ENCODE measurements at regions not wholly inside any gene's neighbourhood (a gene's known extent, or its start where the extent isn't known, plus 50 kb on each side); places are given as distances from the start of the nearest gene placed in this dataset.
A peak's percentile ranks its signal among the peaks of the same experiment; 100 is the strongest.

DNA sequence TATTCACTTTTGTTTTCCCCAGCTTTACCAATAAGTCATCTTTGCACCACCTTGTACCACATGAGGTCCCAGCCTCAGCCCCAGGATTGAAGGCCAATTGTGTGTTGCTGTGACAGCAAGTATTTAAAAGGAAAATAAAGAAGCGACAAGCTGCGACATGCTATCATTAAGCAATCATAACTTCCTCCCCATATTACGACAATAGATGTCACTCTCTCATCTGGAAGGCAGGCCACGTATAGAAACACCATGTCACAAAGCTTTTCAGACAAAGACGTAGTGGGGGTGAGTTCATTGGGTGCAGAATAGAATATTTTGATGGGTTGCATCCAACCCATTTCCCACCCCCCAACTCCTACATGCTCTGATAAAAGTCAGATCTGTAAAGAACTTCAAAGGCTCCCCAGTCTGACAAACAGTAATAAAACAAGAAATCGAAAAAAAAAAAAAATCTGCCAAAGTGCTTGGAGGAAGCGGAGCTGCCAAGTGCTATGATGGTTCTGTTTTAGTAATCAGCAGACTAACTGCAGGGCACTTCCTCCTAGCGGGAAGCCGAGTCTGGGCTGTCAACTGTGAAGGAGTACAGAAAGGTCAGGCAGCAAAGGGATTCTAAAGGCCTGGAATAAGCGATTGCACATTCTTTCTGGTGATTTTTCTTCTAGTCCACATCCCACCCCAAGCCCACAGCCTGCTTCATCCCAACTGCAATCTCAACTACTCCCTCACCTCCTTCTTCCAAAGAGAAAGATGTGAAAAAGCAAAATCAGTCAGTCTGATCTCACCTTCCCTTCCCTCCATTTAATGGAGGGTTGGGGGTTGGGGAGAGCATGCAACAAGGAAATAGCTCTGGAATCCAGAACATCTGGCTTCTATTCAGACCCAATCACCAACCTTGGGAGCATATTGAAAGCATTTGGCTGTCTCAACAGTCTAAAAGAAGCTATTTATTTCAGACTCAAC, 131.4 kb upstream of the UBASH3B start:
- no peak for DNase-seq (ENCODE audit: low read depth)

DNA sequence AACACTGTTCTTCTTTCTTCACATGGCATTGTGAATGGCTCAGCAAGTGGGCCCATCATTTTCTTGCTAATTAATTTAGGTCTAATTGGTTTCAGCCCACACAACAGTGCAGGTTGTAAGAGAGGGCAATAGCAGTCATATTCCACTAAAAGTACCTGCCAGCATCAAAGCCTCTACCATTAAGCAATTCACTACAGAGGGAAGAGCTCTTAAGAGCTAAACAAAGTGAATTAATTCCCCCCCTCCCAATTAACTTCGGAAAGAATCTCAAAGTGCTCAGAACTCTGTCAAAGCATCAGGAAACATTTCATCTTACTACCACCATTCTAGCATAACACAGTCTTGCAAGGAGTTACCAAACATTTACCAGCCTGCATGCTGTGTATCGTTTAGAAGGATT, 133.9 kb upstream of the UBASH3B start:
- DNase-seq (ENCODE audit: low read depth) = no peak

DNA sequence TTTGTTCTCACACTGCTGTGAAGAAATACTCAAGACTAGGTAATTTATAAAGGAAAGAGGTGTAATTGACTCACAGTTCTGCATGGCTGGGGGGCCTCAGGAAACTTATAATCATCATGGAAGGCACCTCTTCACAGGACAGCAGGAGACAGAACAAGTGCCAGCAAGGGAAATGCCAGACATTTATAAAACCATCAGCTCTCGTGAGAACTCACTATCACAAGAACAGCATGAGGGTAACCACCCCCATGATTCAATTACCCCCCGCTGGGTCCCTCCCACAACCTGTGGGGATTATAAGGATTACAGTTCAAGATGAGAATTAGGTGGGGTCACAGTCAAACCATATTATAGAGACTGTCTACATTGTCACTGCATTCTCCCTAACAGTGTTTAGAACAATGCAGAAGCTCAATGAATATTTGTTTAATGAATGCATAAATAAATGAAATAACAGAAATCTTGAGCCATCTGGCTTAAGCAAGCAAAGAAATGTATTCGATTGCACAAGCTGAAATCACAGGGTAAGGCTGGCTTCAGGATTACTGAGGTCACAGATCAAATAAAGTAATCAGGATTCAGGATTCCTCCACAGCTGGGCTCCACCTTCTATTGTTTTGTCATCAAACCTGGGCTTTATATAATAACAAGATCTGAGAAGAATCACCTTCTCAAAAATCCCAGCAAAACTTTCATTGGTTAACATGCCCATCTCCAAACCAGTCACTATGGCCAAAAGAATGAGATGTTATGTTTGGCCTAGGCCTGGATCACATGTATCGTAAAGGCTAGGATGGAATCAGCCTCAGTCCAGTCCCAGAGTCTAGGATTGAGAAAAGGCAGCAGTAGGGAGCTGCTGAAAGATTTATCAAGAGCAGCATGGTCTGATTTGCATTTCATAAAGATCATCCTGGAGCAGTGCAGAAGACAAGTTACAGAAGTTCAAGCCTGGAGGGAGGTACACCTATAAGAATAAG, 137.8 kb upstream of the UBASH3B start:
- no peak for DNase-seq (ENCODE audit: low read depth)

DNA sequence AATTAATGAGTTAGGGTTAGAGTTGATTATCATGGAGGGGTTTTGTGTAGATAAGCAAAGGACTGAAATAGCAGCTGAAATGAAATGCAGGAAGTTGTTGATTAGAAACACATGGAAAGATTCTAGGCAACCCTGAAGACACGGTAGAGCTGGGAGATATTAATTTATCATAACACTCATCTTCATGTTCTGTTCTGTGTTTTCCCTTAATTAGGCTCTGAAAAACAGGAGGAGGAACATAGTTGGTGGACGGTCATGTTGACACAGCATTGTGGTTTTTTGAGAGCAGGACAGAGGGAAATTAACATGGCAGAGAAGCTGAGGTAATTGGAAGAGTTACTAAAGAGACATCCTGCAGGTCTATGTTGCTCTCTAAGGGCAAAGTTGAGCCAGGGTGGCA, 138.8 kb upstream of the UBASH3B start:
- DNase-seq (ENCODE audit: low read depth) = no peak

DNA sequence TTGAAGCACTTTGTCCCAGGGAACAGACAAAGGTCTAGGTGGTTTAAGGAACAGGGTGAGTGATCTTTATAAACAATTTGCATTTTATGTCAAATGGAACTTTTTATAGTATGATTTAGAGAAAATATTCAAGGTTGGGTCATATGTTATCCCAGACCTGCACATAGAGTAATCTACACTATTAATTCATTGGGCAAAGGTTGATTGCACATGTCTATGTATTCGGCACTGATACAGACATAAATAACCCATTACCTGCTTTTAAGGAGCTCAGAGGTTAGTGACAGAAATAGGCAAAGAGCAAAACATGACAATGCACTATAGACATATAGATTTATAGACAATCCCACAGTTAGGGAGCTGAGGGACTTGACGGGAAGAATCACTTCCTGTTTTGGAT, 141.5 kb upstream of the UBASH3B start:
- no peak for DNase-seq (ENCODE audit: low read depth)

DNA sequence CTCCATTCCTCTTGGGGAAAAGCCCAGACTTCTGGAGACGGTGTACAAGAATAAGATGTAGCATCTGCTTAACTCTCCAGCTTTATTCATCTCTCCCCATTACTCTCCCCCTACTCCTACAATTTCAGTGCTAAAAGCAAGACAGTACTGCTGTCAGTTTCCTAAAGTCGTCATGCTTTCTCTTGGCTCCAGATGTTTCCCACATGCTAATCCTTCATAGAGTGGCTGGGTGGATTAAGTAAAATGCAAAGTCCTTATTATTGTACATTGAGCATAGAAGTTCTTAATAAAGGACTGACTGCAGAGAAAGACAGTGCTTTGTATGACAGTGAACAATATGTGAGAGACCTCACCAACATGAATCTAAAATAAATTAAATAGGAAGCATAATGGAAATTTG, 142.2 kb upstream of the UBASH3B start:
- DNase-seq (ENCODE audit: low read depth) = no peak

DNA sequence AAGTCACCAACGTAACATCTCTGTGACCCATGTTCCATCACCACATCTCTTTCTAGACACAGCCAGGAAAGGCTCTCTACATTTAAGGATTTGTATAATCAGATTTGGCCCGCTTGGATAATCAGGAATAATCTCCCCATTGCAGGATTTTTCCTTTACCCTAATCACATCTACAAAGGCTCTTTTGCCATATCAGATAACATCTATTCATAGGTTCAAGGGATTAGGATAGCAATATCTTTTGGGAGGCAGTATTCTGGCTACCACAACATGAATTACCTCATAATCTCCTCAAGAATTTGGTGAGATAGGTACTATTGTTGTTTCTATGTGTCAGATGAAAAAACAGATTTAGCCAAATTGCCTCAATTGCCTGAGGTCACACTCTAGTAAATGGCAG, 142.8 kb upstream of the UBASH3B start:
- DNase-seq (ENCODE audit: low read depth) = no peak

DNA sequence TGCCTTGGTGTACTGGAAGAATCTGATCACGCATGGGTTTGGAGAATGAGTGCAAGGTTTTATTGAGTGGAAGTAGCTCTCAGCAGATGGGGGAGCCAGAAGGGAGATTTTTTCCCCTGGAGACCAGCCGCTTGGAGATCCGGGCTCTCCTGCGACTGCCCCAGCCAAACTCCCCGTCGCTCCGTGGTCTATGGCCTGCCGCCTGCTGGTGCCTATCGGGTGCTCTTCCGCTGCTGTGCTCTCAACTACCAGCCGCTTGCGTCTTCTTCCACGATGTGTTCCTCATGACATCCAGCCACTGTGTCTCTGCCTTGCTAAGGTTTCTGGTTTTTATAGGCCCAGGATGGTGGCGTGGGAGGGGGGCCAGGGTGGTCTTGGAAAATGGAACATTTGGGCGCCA, 145.6 kb upstream of the UBASH3B start:
- no peak for DNase-seq (ENCODE audit: low read depth)

DNA sequence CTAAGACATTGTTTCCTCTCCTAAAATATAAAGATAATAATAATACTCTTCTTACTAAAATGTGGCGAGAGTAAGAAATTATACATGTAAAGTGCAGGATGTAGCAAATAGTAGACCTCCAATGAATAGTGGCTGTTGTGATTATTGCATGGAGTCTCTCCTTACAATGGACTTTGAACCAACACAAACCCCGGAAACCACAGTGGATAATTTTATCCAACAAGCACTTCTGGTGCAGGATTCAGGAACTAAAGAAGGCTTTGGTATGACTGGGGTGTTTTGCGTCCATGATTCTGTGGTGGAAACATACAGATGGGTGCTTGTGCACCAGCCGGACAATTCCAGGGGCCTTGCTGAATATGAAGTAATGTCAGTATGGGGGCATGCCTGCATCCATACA, 146.4 kb upstream of the UBASH3B start:
- no peak for DNase-seq (ENCODE audit: low read depth)

DNA sequence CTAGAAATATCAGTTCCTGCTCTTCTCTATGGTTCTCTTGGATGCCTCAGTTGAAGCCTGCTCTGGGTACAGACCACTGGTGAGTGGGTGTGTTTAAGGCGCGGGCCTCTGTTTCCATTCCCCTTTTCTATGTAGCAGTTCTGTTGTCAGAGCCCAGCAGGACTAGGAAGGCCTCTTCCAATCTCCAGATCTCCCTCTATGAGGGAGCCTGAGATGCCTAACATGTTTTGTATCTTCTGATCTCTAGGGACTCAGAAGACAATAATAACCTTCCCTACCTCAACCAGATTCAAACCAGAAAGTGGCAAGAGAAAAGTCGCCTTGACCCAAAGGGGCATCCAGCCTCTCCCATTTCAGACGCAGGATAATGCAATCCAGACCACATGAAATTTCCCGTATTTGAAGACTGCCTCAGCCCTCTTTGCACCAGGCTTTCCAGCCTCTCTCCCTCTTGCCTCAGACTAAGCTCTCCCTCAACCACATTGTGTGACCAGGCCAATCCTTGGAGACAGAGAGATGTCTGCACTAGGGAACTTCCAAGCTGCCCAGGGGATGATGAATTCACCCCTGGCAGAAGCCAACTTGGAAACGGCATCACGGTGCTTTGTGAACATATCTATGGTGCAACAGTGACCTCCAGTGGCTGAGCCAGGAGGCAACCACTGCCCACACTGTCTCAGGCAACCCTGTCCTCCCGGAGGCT, 150.1 kb upstream of the UBASH3B start:
- peak; percentile 23 for DNase-seq (ENCODE audit: low read depth)

DNA sequence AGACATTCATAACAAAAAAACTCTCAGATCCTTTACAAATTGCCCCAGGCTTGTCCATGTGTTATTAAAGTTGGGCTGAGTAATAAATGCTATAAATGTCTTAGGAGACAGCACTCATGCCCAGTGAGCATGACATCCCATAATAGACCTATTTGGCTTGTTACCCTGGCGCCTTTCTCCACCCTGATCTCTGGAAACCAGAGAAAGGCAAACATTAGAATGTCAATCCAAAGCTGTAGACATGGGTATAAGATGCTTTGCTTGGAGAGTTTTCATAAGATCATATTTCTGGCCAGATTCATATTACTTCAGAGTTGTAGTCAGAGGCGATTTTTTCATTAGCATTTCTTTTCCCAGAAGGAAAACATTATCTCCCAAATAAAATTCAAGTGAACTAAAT, 161.3 kb upstream of the UBASH3B start:
- DNase-seq (ENCODE audit: low read depth) = no peak

DNA sequence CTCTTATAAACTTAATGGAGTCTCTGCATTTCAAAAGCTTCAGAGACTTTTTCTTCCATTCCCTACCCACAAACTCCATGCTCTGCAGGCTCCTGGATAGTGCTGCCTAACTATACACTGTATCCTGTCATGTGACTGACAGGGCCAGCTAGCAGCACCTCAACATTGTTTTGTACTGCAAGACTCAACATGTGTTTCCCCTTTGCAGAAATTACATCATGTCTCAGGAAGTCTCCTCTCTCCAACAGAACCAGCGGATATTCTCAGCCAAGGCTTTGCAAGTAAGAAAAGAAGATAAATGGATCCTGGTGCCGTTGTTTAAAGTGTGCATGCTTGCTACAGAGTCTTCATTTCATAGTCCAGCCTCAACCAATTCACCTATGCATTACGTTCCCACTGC, 164.0 kb upstream of the UBASH3B start:
- no peak for DNase-seq (ENCODE audit: low read depth)

DNA sequence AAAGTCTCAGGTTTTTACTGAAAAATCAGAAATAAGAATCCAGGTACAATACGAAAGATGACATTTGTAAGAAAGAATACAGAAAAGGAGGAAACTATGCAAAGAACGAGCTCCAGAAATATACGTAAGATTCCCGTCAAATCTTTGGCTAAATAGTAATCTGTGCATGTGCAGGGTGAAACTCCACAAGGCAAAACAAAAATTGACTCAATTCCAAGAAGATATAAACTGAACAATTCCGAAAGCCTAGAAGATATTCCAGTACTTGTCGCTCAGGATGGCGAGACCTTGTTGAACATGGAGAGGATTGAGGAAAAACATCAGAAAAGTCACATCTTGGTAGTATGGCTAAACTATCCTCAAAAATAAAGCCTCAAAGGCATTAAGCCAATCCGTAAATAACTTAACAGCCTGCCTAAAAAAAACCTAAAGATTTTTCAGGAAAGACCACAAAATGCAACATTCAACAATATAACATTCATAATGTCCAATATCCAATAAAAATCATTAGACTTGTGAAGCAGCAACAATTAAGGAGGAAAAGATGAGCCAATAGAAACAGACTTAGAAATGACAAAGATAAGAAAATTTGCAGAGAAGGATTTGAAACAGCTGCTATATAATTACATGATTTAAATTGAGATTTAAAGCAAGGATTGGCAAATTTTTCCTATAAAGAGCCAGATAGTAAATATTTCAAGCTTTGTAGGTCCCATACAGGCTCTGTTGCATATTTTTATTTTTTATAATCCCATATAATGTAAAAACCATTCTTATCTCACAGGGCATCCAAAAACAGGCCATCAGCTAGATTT, 166.4 kb upstream of the UBASH3B start:
- DNase-seq (ENCODE audit: low read depth) = no peak

DNA sequence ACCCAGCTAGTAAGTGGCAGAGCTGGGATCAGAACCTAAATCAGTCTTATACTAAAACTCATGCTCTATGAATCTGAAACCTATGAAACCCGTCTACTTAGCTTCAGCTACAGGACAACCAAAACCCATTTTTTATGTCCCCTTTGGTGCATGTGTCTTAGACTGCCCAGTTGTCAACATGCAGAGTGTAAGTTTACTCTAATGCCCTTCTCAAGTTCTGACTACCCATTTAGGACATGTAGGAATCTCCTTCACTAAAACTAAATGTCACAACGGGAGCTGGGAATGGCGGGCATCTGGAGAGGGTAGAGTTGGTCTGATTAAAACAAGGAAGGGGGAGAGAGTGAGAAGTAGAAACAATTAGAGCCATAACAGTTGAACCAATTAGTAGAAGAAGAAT, 167.9 kb upstream of the UBASH3B start:
- DNase-seq (ENCODE audit: low read depth) = no peak

DNA sequence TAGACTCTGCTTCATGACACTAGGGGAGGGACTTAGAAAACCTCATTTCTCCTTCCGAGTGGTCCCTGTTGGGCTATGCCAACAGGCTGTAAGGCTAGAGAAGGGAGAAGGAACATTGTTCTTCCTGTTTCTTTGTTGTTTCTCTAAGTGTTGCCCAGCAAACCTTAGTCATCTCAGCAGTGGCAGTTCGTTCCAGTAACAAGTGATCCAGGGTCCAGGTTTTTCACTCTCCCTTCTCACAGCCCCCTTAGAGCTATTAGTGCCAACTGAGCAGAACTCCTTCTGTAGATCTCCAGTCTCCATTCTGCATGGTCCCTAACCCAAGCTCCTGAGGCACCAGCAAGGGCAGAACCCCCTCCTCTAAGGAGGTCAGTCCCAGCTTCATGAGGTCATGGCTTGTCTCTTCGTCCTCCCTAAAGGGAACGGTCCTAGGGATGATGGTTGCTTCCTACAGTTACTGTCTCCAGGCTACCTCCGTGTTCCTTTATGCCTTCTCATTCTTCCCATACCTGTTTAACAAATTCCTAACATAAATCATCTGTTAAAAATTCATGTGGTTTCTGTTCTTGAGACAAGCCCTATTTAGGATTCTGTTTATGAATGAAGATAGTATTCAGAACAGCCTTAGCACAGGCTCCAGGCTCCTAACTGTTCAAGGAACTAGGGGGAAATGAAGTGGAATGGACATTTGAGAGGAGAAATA, 168.6 kb upstream of the UBASH3B start:
- no peak for DNase-seq (ENCODE audit: low read depth)

DNA sequence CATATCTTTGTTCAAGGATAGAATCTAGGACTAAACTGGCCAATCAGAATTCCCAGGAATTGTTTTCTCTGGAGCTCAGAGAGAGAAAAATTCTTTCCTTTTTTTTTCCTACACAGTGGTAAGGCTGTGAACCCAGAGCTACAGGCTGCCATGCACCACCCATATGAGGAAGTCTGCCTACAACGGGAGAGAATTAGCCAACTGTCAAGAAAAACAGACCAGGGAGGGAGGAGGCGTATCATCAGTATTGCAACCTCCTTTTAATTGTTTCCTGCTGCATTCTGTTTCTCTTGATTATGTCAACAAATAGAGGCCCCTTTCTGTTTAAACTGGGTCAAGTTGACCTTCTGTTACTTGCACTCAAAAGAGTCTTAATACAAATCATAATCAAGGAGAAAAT, 176.5 kb upstream of the UBASH3B start:
- no peak for DNase-seq (ENCODE audit: low read depth)

DNA sequence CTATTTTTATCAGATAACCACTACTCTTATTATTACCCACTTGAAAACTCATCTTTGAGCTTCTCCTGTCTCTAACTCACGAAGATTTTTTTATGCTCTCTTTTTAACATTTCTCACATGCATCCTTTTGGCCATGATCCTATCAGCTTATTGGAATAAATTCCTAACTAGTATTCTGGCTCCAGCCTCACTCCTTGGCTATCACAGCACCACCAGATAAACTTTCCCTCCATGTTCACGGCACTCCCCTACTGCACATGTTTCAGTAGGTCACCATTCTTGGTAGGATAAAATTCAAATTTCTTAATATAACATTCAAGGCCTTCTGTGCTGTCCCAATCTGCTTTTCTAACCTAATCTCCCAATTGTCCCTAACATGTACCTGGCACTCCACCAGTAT, 186.6 kb upstream of the UBASH3B start:
- no peak for DNase-seq (ENCODE audit: low read depth)

DNA sequence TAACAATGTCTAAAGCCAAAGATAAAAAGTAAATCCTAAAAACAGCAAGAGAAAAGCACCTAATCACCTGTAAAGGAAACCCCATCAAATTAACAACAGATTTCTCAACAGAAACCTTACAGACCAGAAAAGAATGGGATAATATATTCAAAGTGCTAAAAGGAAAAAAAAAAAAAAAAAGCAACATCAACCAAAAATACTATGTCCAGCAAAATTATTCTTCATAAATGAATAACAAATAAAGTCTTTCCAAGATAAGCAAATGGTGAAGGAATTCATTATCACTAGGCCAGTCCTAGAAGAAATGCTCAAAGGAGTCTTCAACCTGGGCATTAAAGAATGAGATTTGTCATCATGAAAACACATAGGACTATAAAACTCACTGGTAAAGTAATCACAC, 192.0 kb upstream of the UBASH3B start:
- no peak for DNase-seq (ENCODE audit: low read depth)

DNA sequence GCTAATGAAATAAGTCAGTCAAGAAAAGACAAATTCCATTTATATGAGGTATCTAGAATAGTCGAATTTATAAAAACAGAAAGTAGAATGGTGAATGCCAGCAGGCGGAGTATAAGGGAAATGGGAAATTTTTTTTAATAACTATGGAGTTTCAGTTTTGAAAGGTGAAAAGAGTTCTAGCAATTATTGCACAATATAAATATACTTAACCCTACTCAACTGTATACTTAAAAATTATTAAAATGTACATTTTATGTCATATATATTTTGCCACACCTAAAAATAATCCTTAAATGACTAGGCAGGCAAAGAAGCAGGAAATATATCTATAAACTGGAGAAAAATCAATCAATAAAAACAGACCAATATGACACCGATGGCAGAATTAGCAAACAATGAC, 196.5 kb upstream of the UBASH3B start:
- DNase-seq (ENCODE audit: low read depth) = no peak

DNA sequence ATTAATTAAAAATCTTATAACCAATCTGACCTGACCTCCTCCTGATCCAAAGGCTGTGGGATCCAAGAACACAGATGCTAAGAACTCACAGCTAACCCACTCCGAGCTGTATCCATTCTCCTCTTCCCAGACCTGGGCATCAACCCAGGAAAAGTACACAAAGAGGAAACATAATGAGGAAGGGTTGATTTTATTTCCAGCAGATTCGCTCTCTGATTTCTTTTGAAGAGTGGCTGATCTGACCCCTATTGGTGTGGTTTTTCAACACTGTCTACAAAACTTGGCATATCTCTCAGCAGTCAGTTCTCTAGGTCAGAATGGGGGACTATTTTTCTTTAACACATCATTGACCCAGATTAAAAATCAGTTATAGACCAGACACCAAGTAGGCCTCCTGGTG, 201.9 kb upstream of the UBASH3B start:
- DNase-seq (ENCODE audit: low read depth) = no peak

DNA sequence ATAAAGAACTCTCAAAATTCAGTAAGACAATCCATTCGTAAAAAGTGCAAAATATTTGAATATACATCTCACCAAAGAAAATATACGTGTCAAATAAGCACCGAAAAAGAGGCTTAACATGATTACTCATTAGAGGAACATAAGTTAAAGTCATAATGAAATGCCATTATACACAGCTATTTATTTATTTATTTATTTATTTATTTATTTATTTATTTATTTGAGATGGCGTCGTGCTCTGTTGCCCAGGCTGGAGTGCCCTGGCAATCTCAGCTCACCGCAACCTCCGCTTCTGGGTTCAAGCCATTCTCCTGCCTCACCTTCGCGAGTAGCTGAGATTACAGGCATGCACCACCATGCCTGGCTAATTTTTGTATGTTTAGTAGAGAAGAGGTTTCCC, 203.6 kb upstream of the UBASH3B start:
- DNase-seq (ENCODE audit: low read depth) = no peak

All from HS-27A (cell line).